ENCODE measurements at regions not wholly inside any gene's neighbourhood (a gene's known extent, or its start where the extent isn't known, plus 50 kb on each side); places are given as distances from the start of the nearest gene placed in this dataset.

DNA sequence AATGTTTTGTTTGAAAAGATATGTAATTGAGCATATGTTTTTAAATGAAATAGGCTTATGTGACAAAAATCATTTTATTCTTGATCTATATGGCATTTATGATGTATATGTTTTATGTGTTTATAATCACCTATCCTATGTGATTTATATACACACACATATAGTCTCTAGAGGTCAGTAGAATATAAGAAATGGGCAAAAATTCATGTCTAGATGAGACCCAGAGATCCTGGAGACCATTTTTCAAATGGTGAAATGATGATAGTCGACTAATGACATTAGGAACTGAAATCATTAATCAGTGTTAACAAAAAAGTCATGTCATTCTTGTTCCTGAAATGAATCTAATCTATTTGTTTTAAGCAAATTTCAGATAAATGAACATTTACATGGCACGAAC lies 709.2 kb upstream of the WWC1 start:
- TF ChIP-seq, protein P1, sequence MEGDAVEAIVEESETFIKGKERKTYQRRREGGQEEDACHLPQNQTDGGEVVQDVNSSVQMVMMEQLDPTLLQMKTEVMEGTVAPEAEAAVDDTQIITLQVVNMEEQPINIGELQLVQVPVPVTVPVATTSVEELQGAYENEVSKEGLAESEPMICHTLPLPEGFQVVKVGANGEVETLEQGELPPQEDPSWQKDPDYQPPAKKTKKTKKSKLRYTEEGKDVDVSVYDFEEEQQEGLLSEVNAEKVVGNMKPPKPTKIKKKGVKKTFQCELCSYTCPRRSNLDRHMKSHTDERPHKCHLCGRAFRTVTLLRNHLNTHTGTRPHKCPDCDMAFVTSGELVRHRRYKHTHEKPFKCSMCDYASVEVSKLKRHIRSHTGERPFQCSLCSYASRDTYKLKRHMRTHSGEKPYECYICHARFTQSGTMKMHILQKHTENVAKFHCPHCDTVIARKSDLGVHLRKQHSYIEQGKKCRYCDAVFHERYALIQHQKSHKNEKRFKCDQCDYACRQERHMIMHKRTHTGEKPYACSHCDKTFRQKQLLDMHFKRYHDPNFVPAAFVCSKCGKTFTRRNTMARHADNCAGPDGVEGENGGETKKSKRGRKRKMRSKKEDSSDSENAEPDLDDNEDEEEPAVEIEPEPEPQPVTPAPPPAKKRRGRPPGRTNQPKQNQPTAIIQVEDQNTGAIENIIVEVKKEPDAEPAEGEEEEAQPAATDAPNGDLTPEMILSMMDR (IDR thresholded peaks at IDR 0.05; ENCODE audit: poor library complexity), result peak; percentile 34
- no peak for TF ChIP-seq EZH2 (IDR thresholded peaks at IDR 0.05; ENCODE audit: borderline replicate concordance)
- no peak for TF ChIP-seq EZH2phosphoT487 (IDR thresholded peaks at IDR 0.05; ENCODE audit: low read depth, severe bottlenecking, unreplicated experiment)

Data from hepatocyte (in vitro differentiated cells).